ENCODE measurements at regions not wholly inside any gene's neighbourhood (a gene's known extent, or its start where the extent isn't known, plus 50 kb on each side); places are given as distances from the start of the nearest gene placed in this dataset.

DNA sequence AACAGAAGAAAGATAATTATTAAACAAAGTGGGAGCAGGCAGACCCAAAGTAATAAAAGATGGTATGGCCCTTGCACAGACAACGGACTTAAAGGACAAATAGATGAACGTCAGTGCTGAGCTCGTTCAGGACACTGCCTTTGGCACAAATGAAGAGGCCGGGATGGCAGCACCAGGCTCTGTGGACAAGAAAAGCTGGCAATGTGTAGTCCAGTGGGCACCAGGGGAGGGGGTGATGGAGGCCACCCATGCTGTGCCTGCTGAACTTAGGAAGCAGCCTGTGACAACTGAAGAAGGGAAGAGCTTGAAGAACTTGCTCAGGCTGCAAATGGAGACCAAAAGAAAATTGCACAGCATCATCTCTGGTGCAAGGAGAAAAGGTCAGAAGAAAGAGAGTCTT lies 131.0 kb downstream of the ANKRD60 start:
- TF ChIP-seq EZH2phosphoT487 (IDR thresholded peaks at IDR 0.05; ENCODE audit: borderline replicate concordance) (no peak), CTCF (conservative IDR thresholded peaks at IDR 0.05; ENCODE audit: low read length) (no peak)
